ENCODE measurements at regions not wholly inside any gene's neighbourhood (a gene's known extent, or its start where the extent isn't known, plus 50 kb on each side); places are given as distances from the start of the nearest gene placed in this dataset.

- no peak for TF ChIP-seq ZNF462 (CRISPR knock-in tag; IDR thresholded peaks at IDR 0.05)
- no peak for TF ChIP-seq ETS1 (IDR thresholded peaks at IDR 0.05)
- no peak for TF ChIP-seq ZNF114 (CRISPR knock-in tag; IDR thresholded peaks at IDR 0.05)
- TF ChIP-seq EZH2 (IDR thresholded peaks at IDR 0.05; ENCODE audit: low read depth, unreplicated experiment) = no peak
- TF ChIP-seq POLR2AphosphoS5 (IDR thresholded peaks at IDR 0.05; ENCODE audit: low read depth) = no peak
- no peak for TF ChIP-seq CTCF (conservative IDR thresholded peaks at IDR 0.05; ENCODE audit: low read depth in 2 of 2)
- TF ChIP-seq NANOG (IDR thresholded peaks at IDR 0.05; ENCODE audit: borderline replicate concordance) = no peak
- no peak for TF ChIP-seq STAT1 (IDR thresholded peaks at IDR 0.05; ENCODE audit: unreplicated experiment)
- TF ChIP-seq ZNF331 (CRISPR knock-in tag; IDR thresholded peaks at IDR 0.05; ENCODE audit: low read depth) = no peak
These were observed 523.2 kb downstream of the TNS1 start (continued) for GRCh38 chr2:217479566-217479965.
